ENCODE measurements at regions not wholly inside any gene's neighbourhood (a gene's known extent, or its start where the extent isn't known, plus 50 kb on each side); places are given as distances from the start of the nearest gene placed in this dataset.

DNA sequence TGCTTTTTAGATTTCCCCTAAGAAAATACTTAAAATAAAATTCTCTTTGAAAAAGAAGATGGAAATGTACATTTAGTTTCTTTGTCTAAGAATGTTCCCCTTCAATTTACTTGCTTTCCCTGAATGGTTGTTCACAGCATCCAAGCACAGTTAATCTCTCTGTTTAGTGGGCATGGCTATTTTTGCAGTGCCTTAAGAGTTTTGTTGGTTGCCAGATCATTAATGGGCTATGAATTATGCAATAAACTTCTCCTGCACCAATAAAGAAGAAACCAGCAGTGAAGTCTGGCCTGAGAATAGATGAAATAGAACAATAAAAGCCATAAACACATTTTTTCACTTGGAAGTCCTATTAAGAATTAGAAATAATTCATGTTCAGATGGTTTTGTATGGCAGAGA, 980.4 kb upstream of the IGFBP7 start:
- intact Hi-C loops (cut with micrococcal nuclease), result no loop called here
- ChIA-PET CTCF (no interaction called here), POLR2A (no interaction called here)
- no peaks in the 10 kb centered on the region for H3K4me1 Mint-ChIP-seq
- Histone ChIP-seq H3K27ac (ENCODE audit: low read depth, low read length) (no peak overlapping the region), H3K36me3 (ENCODE audit: control insufficient read depth in 2 of 3, insufficient read depth in 3 of 3, low read length in 3 of 3) (no peaks in the 10 kb centered on the region), H3K4me1 (ENCODE audit: control insufficient read depth in 2 of 2, insufficient read depth in 2 of 2, low read length in 2 of 2) (no peaks in the 10 kb centered on the region), H3K27me3 (ENCODE audit: control insufficient read depth in 2 of 2, insufficient read depth in 2 of 2, low read length in 2 of 2) (no peaks in the 10 kb centered on the region), H3K4me3 (ENCODE audit: low read length) (no peak overlapping the region), H3K9me3 (ENCODE audit: control insufficient read depth in 2 of 3, low read length in 3 of 3) (no peaks in the 10 kb centered on the region)
- H3K36me3 Mint-ChIP-seq, result no peaks in the 10 kb centered on the region
- DNase-seq (no peak), ATAC-seq (no peak)
- no peaks in the 10 kb centered on the region for H3K27me3 Mint-ChIP-seq
- H3K9me3 Mint-ChIP-seq, result peaks cover 0 to 9% (median 2%) of the 10 kb centered on the region in 11 donors
- H3K4me3 Mint-ChIP-seq, result no peak overlapping the region
- no peak overlapping the region for H3K27ac Mint-ChIP-seq

DNA sequence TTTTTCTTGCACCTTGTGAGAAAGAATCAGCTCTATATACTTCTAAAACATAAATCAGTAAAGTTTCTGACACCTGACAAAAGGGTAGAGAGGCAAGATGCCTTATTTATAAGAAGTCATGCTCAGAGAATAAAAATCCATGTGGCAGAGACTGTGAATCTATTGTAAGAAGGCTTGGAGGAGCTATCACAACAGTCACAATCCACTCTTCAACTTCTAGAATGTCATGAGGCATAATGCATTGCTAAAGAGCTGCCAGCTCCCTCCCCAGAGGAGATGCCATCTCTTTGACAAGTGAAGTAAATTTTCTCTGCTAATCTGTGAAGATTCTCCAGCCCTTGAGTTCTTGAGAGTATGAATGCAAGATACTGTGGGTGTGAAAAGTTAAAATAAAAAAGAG, 971.2 kb upstream of the IGFBP7 start:
- Mint-ChIP-seq H3K9me3 (peaks cover 4 to 19% (median 6%) of the 10 kb centered on the region in 11 donors), H3K27me3 (no peaks in the 10 kb centered on the region), H3K36me3 (no peaks in the 10 kb centered on the region), H3K4me3 (no peak overlapping the region), H3K27ac (no peak overlapping the region), H3K4me1 (no peaks in the 10 kb centered on the region)
- H3K4me1 ChIP-seq (ENCODE audit: control insufficient read depth in 2 of 2, insufficient read depth in 2 of 2, low read length in 2 of 2), result no peaks in the 10 kb centered on the region
- CTCF ChIA-PET, result interaction anchor here (0.6 kb wide), 1 partner anchor 116 kb away, joined by 3 read pairs; no protein-coding TSS in a partner anchor
- no peak overlapping the region for H3K4me3 ChIP-seq (ENCODE audit: low read length)
- ATAC-seq (no peak), DNase-seq (no peak)
- no peaks in the 10 kb centered on the region for H3K27me3 ChIP-seq (ENCODE audit: control insufficient read depth in 2 of 2, insufficient read depth in 2 of 2, low read length in 2 of 2)
- POLR2A ChIA-PET, result no interaction called here
- no peaks in the 10 kb centered on the region for H3K9me3 ChIP-seq (ENCODE audit: control insufficient read depth in 2 of 3, low read length in 3 of 3)
- no peak overlapping the region for H3K27ac ChIP-seq (ENCODE audit: low read depth, low read length)
- intact Hi-C loops (cut with micrococcal nuclease), result no loop called here
- no peaks in the 10 kb centered on the region for H3K36me3 ChIP-seq (ENCODE audit: control insufficient read depth in 2 of 3, insufficient read depth in 3 of 3, low read length in 3 of 3)

DNA sequence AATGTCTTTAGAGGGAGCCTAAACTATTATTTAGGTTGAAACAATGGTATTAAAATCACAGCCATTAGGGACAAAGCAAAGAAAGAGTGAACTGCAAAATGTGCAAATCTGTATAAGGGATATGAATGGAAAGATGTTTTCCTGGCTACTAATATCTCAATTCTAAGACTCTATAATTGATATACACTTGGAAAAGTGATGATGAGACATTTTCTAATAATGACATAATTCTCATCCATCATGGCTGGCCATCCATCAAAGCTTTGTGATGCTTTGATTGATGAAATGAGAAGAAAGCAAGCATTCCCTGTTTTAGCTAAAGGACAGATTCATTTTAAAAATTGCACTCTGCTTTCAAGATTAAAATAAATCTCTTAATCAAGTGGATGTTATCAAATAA, 965.5 kb upstream of the IGFBP7 start:
- ATAC-seq (no peak), DNase-seq (no peak)
- H3K27ac ChIP-seq (ENCODE audit: low read depth, low read length), result no peak overlapping the region
- H3K4me1 ChIP-seq (ENCODE audit: control insufficient read depth in 2 of 2, insufficient read depth in 2 of 2, low read length in 2 of 2), result no peaks in the 10 kb centered on the region
- no peaks in the 10 kb centered on the region for H3K36me3 ChIP-seq (ENCODE audit: control insufficient read depth in 2 of 3, insufficient read depth in 3 of 3, low read length in 3 of 3)
- no peak overlapping the region for H3K4me3 Mint-ChIP-seq
- ChIA-PET POLR2A (no interaction called here), CTCF (no interaction called here)
- H3K36me3 Mint-ChIP-seq, result peaks cover 0 to 4% (median 0%) of the 10 kb centered on the region in 5 donors
- intact Hi-C loops (cut with micrococcal nuclease), result no loop called here
- no peak overlapping the region for H3K27ac Mint-ChIP-seq
- H3K27me3 ChIP-seq (ENCODE audit: control insufficient read depth in 2 of 2, insufficient read depth in 2 of 2, low read length in 2 of 2), result no peaks in the 10 kb centered on the region
- no peak overlapping the region for H3K4me3 ChIP-seq (ENCODE audit: low read length)
- H3K4me1 Mint-ChIP-seq, result no peaks in the 10 kb centered on the region
- no peaks in the 10 kb centered on the region for H3K9me3 ChIP-seq (ENCODE audit: control insufficient read depth in 2 of 3, low read length in 3 of 3)
- no peaks in the 10 kb centered on the region for H3K27me3 Mint-ChIP-seq
- peaks cover 0 to 23% (median 9%) of the 10 kb centered on the region in 11 donors for H3K9me3 Mint-ChIP-seq

DNA sequence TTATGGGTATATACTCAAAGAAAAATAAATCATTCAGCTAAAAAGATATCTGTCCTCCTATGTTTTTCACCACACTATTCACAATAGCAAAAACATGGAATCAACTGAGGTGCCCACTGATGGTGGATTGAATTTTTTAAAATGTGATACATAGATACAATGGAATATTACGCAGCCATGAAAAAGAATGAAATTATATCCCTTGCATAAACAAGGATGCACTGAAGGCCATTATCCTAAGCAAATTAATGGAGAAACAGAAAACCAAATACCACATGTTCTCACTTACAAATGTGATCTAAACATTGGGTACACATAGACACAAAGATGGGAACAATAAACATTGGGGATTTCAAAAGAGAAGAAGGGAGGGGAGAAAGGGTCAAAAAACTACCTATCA, 964.2 kb upstream of the IGFBP7 start:
- Histone ChIP-seq H3K27me3 (ENCODE audit: control insufficient read depth in 2 of 2, insufficient read depth in 2 of 2, low read length in 2 of 2) (no peaks in the 10 kb centered on the region), H3K36me3 (ENCODE audit: control insufficient read depth in 2 of 3, insufficient read depth in 3 of 3, low read length in 3 of 3) (no peaks in the 10 kb centered on the region), H3K27ac (ENCODE audit: low read depth, low read length) (no peak overlapping the region), H3K9me3 (ENCODE audit: control insufficient read depth in 2 of 3, low read length in 3 of 3) (no peaks in the 10 kb centered on the region), H3K4me1 (ENCODE audit: control insufficient read depth in 2 of 2, insufficient read depth in 2 of 2, low read length in 2 of 2) (no peaks in the 10 kb centered on the region), H3K4me3 (ENCODE audit: low read length) (no peak overlapping the region)
- Mint-ChIP-seq H3K9me3 (peaks cover 0 to 28% (median 9%) of the 10 kb centered on the region in 11 donors), H3K36me3 (peaks cover 0 to 4% (median 0%) of the 10 kb centered on the region in 5 donors), H3K4me3 (no peak overlapping the region), H3K27ac (no peak overlapping the region), H3K27me3 (no peaks in the 10 kb centered on the region), H3K4me1 (no peaks in the 10 kb centered on the region)
- DNase-seq, result no peak
- intact Hi-C loops (cut with micrococcal nuclease), result no loop called here
- CTCF ChIA-PET, result no interaction called here
- no peak for ATAC-seq
- POLR2A ChIA-PET, result no interaction called here

DNA sequence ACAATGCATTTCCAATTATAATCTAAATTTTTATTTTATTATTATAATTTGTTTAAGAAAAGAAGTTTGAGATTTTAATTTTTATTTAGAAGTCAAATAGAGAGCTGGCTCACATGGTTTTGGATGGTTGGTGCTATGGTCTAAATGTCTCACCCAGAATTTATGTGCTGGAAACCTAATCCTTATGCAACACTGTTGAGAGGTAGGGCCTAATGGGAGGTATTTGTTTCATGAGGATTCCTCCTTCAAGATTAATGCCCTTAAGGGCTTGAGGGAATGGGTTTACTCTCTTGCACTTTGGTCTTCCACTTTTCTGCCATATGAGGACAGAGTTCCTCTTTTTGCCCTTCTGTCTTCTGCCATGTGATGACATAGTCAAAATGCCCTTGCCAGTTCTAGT, 960.5 kb upstream of the IGFBP7 start:
- Histone ChIP-seq H3K4me3 (ENCODE audit: low read length) (no peak overlapping the region), H3K9me3 (ENCODE audit: control insufficient read depth in 2 of 3, low read length in 3 of 3) (no peaks in the 10 kb centered on the region), H3K27me3 (ENCODE audit: control insufficient read depth in 2 of 2, insufficient read depth in 2 of 2, low read length in 2 of 2) (no peaks in the 10 kb centered on the region), H3K27ac (ENCODE audit: low read depth, low read length) (no peak overlapping the region), H3K36me3 (ENCODE audit: control insufficient read depth in 2 of 3, insufficient read depth in 3 of 3, low read length in 3 of 3) (no peaks in the 10 kb centered on the region), H3K4me1 (ENCODE audit: control insufficient read depth in 2 of 2, insufficient read depth in 2 of 2, low read length in 2 of 2) (no peaks in the 10 kb centered on the region)
- Mint-ChIP-seq H3K9me3 (peaks cover 0 to 23% (median 7%) of the 10 kb centered on the region in 11 donors), H3K4me3 (no peak overlapping the region), H3K27ac (no peak overlapping the region), H3K36me3 (peaks cover 0 to 4% (median 0%) of the 10 kb centered on the region in 5 donors), H3K4me1 (no peaks in the 10 kb centered on the region), H3K27me3 (no peaks in the 10 kb centered on the region)
- ChIA-PET POLR2A (no interaction called here), CTCF (no interaction called here)
- intact Hi-C loops (cut with micrococcal nuclease), result no loop called here
- DNase-seq (no peak), ATAC-seq (no peak)

DNA sequence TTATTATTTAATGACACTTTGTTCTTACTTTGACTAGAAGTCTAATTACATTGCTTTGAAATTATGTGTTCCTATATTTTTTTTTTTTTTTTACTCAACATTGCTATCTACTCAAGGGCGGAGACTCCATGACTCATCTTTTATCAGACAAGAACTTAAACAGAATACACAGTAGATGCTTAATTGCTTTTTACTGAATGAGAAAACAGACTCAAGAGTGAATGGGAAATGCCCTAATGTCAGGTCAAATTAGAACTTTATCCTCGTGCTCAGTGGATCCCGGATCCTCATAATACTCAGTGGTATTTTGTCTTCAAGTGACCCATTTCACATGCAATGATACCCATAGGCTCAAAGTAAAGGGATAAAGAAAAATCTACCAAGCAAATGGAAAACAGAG, 954.5 kb upstream of the IGFBP7 start:
- ChIA-PET CTCF (no interaction called here), POLR2A (no interaction called here)
- peaks cover 0 to 20% (median 3%) of the 10 kb centered on the region in 11 donors for H3K9me3 Mint-ChIP-seq

DNA sequence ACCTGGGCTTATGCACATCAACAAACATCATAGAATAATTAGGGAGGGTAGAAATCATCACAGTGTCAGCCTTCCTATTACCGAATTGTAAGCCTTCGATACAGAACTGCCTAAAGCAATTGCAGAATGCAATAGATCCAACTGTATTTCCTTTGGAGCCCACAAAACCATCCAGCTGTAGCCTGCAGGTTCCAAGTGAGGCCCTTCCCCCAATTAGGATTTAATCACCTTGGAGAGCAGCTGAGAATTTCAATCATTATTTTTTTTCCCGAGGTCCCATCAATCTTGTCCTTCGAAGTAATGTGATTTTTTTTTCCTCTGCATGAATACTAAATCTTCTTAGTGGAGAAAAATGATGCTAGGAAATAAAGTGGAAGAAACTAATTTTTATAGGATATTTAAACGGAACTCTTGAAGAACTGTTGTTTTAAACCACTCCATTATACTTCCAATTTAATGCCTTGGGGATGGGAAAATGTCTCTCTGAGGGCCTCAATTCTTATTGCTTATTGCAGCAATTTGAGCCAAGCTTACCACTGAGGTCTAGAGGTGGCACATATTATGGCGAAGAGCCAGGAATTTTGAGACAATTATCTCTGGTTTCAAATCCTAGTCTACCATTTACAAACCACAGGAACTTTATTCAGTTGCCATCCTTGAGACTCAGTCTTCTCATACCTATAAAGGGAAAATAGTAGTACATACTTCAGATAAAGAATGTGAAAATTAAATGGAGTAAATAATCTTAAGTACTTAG, 953.4 kb upstream of the IGFBP7 start:
- no peaks in the 10 kb centered on the region for H3K27me3 ChIP-seq (ENCODE audit: control insufficient read depth in 2 of 2, insufficient read depth in 2 of 2, low read length in 2 of 2)
- no peaks in the 10 kb centered on the region for H3K36me3 ChIP-seq (ENCODE audit: control insufficient read depth in 2 of 3, insufficient read depth in 3 of 3, low read length in 3 of 3)
- no peaks in the 10 kb centered on the region for H3K9me3 ChIP-seq (ENCODE audit: control insufficient read depth in 2 of 3, low read length in 3 of 3)
- Mint-ChIP-seq H3K27me3 (no peaks in the 10 kb centered on the region), H3K27ac (no peak overlapping the region), H3K36me3 (no peaks in the 10 kb centered on the region), H3K4me1 (no peaks in the 10 kb centered on the region), H3K4me3 (no peak overlapping the region), H3K9me3 (peaks cover 0 to 20% (median 3%) of the 10 kb centered on the region in 11 donors)
- no peak for ATAC-seq
- no peak for DNase-seq
- no peak overlapping the region for H3K4me3 ChIP-seq (ENCODE audit: low read length)
- H3K4me1 ChIP-seq (ENCODE audit: control insufficient read depth in 2 of 2, insufficient read depth in 2 of 2, low read length in 2 of 2), result no peaks in the 10 kb centered on the region
- no peak overlapping the region for H3K27ac ChIP-seq (ENCODE audit: low read depth, low read length)
- CTCF ChIA-PET, result no interaction called here
- POLR2A ChIA-PET, result no interaction called here
- intact Hi-C loops (cut with micrococcal nuclease), result no loop called here

More for the DNA sequence above, 954.5 kb upstream of the IGFBP7 start:
- H3K4me3 ChIP-seq (ENCODE audit: low read length), result no peak overlapping the region
- H3K36me3 Mint-ChIP-seq, result no peaks in the 10 kb centered on the region
- no peaks in the 10 kb centered on the region for H3K27me3 Mint-ChIP-seq
- no peak overlapping the region for H3K27ac ChIP-seq (ENCODE audit: low read depth, low read length)
- H3K27ac Mint-ChIP-seq, result no peak overlapping the region
- intact Hi-C loops (cut with micrococcal nuclease), result no loop called here
- ATAC-seq (no peak), DNase-seq (no peak)
- no peaks in the 10 kb centered on the region for H3K9me3 ChIP-seq (ENCODE audit: control insufficient read depth in 2 of 3, low read length in 3 of 3)
- H3K36me3 ChIP-seq (ENCODE audit: control insufficient read depth in 2 of 3, insufficient read depth in 3 of 3, low read length in 3 of 3), result no peaks in the 10 kb centered on the region
- H3K4me3 Mint-ChIP-seq, result no peak overlapping the region
- no peaks in the 10 kb centered on the region for H3K4me1 ChIP-seq (ENCODE audit: control insufficient read depth in 2 of 2, insufficient read depth in 2 of 2, low read length in 2 of 2)
- no peaks in the 10 kb centered on the region for H3K27me3 ChIP-seq (ENCODE audit: control insufficient read depth in 2 of 2, insufficient read depth in 2 of 2, low read length in 2 of 2)
- H3K4me1 Mint-ChIP-seq, result no peaks in the 10 kb centered on the region

All from naive thymus-derived CD4-positive, alpha-beta T cell (primary cell).